Activated CD4-positive, alpha-beta T cell treated with anti-CD3 and anti-CD28 coated beads, Interleukin-2, amount 10 ng/mL, durations not matched to agents 24 days and 14 days (primary cell): ENCODE measurements at regions not wholly inside any gene's neighbourhood (a gene's known extent, or its start where the extent isn't known, plus 50 kb on each side); places are given as distances from the start of the nearest gene placed in this dataset.
A peak's percentile ranks its signal among the peaks of the same experiment; 100 is the strongest.
"Not testable (repeated sequence)": the region's sequence is repeated elsewhere in the genome, so short reads cannot be mapped to it uniquely, and the experiment has no call there.

Source experiments
- DNase-seq: peaks from one replicate; pipeline ENCODE4 v3.0.0; 2022
- H3K27ac Mint-ChIP-seq: one replicate; pipeline ENCODE4 v1.8.0; 2022; ENCODE audit warnings: mild to moderate bottlenecking, mixed read lengths
- H3K27me3 Mint-ChIP-seq: one replicate; pipeline ENCODE4 v1.8.0; 2022; ENCODE audit warnings: mixed read lengths
- H3K36me3 Mint-ChIP-seq: one replicate; pipeline ENCODE4 v1.8.0; 2022; ENCODE audit warnings: low read depth, mild to moderate bottlenecking, mixed read lengths
- H3K4me1 Mint-ChIP-seq: one replicate; pipeline ENCODE4 v1.8.0; 2021; ENCODE audit warnings: mixed read lengths
- H3K4me3 Mint-ChIP-seq: one replicate; pipeline ENCODE4 v1.8.0; 2022; ENCODE audit warnings: mild to moderate bottlenecking, moderate library complexity, mixed read lengths
- H3K9me3 Mint-ChIP-seq: one replicate; pipeline ENCODE4 v1.8.0; 2021; ENCODE audit warnings: mixed read lengths
- intact Hi-C: fragments of 100-400 bp; cut with micrococcal nuclease; formaldehyde crosslinking; loops from one replicate; pipeline ENCODE4 v1.15.1; 2023

- intact Hi-C loops, result no loop called here
- DNase-seq, result no peak
- Mint-ChIP-seq H3K27ac (no peak overlapping the region), H3K9me3 (no peaks in the 10 kb centered on the region), H3K27me3 (no peaks in the 10 kb centered on the region), H3K4me1 (no peaks in the 10 kb centered on the region), H3K4me3 (no peak overlapping the region), H3K36me3 (no peaks in the 10 kb centered on the region)
Observed at GRCh38 chr7:91431601-91432000, 167.4 kb downstream of the FZD1 start.

- Mint-ChIP-seq H3K4me1 (no peaks in the 10 kb centered on the region), H3K27ac (no peak overlapping the region), H3K4me3 (no peak overlapping the region), H3K9me3 (peaks cover 7% of the 10 kb centered on the region), H3K27me3 (no peaks in the 10 kb centered on the region), H3K36me3 (no peaks in the 10 kb centered on the region)
- DNase-seq, result peak; percentile 3
- intact Hi-C loops, result no loop called here
Observed at GRCh38 chr7:91434836-91435235, 170.6 kb downstream of the FZD1 start.

GRCh38 chr7:91435381-91436059 is 171.3 kb downstream of the FZD1 start:
- Mint-ChIP-seq H3K9me3 (peaks cover 11% of the 10 kb centered on the region), H3K27ac (no peak overlapping the region), H3K27me3 (no peaks in the 10 kb centered on the region), H3K4me1 (no peaks in the 10 kb centered on the region), H3K4me3 (no peak overlapping the region), H3K36me3 (no peaks in the 10 kb centered on the region)
- intact Hi-C loops, result no loop called here
- peak; percentile 6 for DNase-seq

- no peak overlapping the region for H3K4me3 Mint-ChIP-seq
- no peaks in the 10 kb centered on the region for H3K27me3 Mint-ChIP-seq
- H3K4me1 Mint-ChIP-seq, result no peaks in the 10 kb centered on the region
- H3K36me3 Mint-ChIP-seq, result no peaks in the 10 kb centered on the region
- no peak overlapping the region for H3K27ac Mint-ChIP-seq
- intact Hi-C loops, result no loop called here
- peaks cover 11% of the 10 kb centered on the region for H3K9me3 Mint-ChIP-seq
- peak; percentile 21 for DNase-seq
Observed at GRCh38 chr7:91436655-91437054, 172.4 kb downstream of the FZD1 start.

DNA sequence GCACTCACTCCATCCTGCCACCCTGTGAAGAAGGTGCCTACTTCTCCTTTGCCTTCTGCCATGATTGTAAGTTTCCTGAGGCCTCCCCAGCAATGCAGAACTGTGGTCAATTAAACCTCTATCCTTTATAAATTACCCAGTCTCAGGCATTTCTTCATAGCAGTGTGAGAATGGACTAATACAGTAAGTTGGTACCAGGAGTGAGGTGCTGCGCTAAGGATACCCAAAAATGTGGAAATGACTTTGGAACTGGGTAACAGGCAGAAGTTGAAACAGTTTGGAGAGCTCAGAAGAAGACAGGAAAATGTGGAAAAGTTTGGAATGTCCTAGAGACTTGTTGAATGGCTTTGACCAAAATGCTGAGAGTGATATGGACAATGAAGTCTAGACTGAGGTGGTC is 176.0 kb downstream of the FZD1 start:
- peaks cover 26% of the 10 kb centered on the region for H3K9me3 Mint-ChIP-seq
- H3K4me3 Mint-ChIP-seq, H3K27me3 Mint-ChIP-seq, H3K27ac Mint-ChIP-seq, intact Hi-C loops, H3K36me3 Mint-ChIP-seq, H3K4me1 Mint-ChIP-seq: not testable (repeated sequence)
- peak; percentile 15 for DNase-seq

DNA sequence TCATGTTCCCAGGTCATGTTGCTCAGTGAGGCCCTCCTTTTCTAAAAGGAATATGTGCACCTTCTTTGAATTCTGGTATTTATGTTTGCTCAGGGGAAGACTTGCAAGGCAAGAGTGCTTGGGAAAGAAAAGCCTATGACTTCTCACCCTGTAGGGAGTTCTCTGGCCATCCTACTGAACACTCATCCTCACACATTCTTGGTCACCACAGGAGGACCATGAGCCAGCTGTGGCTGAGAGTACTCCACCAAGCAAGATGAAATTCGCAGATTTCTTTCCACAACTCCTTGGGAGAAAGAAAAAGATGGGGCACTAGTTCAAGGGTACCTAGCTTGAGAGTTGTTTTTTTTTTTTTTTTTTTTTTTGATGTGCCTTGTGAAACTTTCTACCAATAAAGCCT is 179.6 kb downstream of the FZD1 start:
- no peaks in the 10 kb centered on the region for H3K27me3 Mint-ChIP-seq
- no peak overlapping the region for H3K4me3 Mint-ChIP-seq
- no peaks in the 10 kb centered on the region for H3K4me1 Mint-ChIP-seq
- no peak overlapping the region for H3K27ac Mint-ChIP-seq
- no peak for DNase-seq
- H3K36me3 Mint-ChIP-seq, result no peaks in the 10 kb centered on the region
- intact Hi-C loops, result no loop called here
- peaks cover 42% of the 10 kb centered on the region for H3K9me3 Mint-ChIP-seq

- H3K36me3 Mint-ChIP-seq, result no peaks in the 10 kb centered on the region
Observed at GRCh38 chr7:91446819-91447218, 182.6 kb downstream of the FZD1 start.

DNA sequence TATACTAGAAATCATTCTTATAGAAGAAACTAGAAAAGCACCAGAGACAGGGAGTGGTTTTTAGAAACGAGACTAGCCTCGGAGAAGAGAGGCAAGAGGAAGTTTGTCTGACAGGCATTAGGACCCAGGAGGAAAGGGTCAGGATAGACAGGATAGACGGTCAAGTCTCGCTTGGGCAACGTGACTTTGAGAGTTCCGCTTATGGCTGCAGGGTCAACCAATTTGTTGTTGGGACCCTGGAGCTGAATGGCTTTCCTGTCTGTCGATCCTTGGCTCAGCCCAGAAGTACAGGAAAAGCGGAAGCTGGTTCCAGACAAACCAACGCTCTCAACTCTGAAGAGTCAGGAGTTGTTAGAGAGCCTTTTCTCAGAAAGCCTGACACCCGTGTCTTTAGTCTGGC is 191.2 kb downstream of the FZD1 start:
- no peak overlapping the region for H3K4me3 Mint-ChIP-seq
- no peaks in the 10 kb centered on the region for H3K27me3 Mint-ChIP-seq
- H3K9me3 Mint-ChIP-seq, result peaks cover 3% of the 10 kb centered on the region
- H3K27ac Mint-ChIP-seq, result no peak overlapping the region
- no peaks in the 10 kb centered on the region for H3K36me3 Mint-ChIP-seq
- intact Hi-C loops, result no loop called here
- DNase-seq, result no peak
- H3K4me1 Mint-ChIP-seq, result no peaks in the 10 kb centered on the region

More at GRCh38 chr7:91446819-91447218, 182.6 kb downstream of the FZD1 start:
- Mint-ChIP-seq H3K4me3 (no peak overlapping the region), H3K27me3 (no peaks in the 10 kb centered on the region), H3K27ac (no peak overlapping the region), H3K4me1 (no peaks in the 10 kb centered on the region), H3K9me3 (peaks cover 38% of the 10 kb centered on the region)
- intact Hi-C loops, result no loop called here
- no peak for DNase-seq

- Mint-ChIP-seq H3K4me1 (no peaks in the 10 kb centered on the region), H3K27me3 (no peaks in the 10 kb centered on the region), H3K9me3 (peaks cover 3% of the 10 kb centered on the region), H3K4me3 (no peak overlapping the region), H3K27ac (no peak overlapping the region), H3K36me3 (no peaks in the 10 kb centered on the region)
- intact Hi-C loops, result no loop called here
- no peak for DNase-seq
Observed at GRCh38 chr7:91457208-91457607, 193.0 kb downstream of the FZD1 start.

DNA sequence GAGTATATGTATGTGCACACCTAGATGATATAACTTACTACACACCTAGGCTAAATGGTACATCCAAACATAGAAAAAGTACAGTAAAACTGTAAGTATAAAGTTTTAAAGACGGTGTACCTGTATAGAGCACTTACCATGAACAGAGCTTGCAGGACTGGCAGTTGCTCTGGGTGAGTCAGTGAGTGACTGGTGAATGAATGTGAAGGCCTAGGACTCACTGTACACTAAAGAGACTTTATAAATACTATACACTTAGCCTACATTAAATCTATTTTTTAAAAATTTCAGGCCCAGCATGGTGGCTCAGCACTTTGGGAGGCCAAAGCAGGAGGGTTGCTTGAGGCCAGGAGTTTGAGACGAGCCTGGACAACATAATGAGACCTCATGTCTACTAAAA is 195.3 kb downstream of the FZD1 start:
- no peaks in the 10 kb centered on the region for H3K4me1 Mint-ChIP-seq
- H3K9me3 Mint-ChIP-seq, result peaks cover 3% of the 10 kb centered on the region
- no peak overlapping the region for H3K27ac Mint-ChIP-seq
- no peak for DNase-seq
- no peak overlapping the region for H3K4me3 Mint-ChIP-seq
- no peaks in the 10 kb centered on the region for H3K36me3 Mint-ChIP-seq
- no peaks in the 10 kb centered on the region for H3K27me3 Mint-ChIP-seq
- intact Hi-C loops, result no loop called here

DNA sequence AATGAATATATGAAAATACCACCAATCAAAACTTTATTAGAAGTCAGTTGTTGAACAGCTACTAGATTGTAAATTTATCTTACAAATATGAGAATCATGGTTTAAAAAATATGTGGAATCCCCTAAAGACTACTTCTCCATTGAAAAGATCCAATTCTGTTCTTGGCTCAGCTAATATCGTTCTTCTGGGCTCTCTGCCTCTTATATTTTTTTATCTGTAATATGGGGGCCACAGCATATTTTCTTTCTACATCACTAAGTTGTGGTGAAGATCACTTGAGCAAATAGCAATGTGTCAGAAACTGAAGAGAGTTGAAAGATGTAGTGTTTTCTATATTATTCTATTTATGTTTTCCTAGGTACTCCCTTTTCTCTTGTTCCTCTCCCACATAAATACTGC is 198.1 kb downstream of the FZD1 start:
- H3K36me3 Mint-ChIP-seq, result no peaks in the 10 kb centered on the region
- no peak overlapping the region for H3K27ac Mint-ChIP-seq
- no peaks in the 10 kb centered on the region for H3K4me1 Mint-ChIP-seq
- peaks cover 3% of the 10 kb centered on the region for H3K9me3 Mint-ChIP-seq
- DNase-seq, result no peak
- H3K4me3 Mint-ChIP-seq, result no peak overlapping the region
- intact Hi-C loops, result no loop called here
- H3K27me3 Mint-ChIP-seq, result no peaks in the 10 kb centered on the region

- H3K27ac Mint-ChIP-seq, result no peak overlapping the region
- H3K9me3 Mint-ChIP-seq, result peaks cover 4% of the 10 kb centered on the region
- no peak overlapping the region for H3K4me3 Mint-ChIP-seq
- no peak for DNase-seq
- intact Hi-C loops, result no loop called here
- H3K27me3 Mint-ChIP-seq, result no peaks in the 10 kb centered on the region
- H3K36me3 Mint-ChIP-seq, result no peaks in the 10 kb centered on the region
- H3K4me1 Mint-ChIP-seq, result no peaks in the 10 kb centered on the region
Observed at GRCh38 chr7:91463330-91463729, 199.1 kb downstream of the FZD1 start.

GRCh38 chr7:91465595-91466061 is 201.4 kb downstream of the FZD1 start:
- no peaks in the 10 kb centered on the region for H3K27me3 Mint-ChIP-seq
- H3K36me3 Mint-ChIP-seq, result no peaks in the 10 kb centered on the region
- no peak for DNase-seq
- no peak overlapping the region for H3K27ac Mint-ChIP-seq
- H3K4me1 Mint-ChIP-seq, result no peaks in the 10 kb centered on the region
- intact Hi-C loops, result no loop called here
- no peak overlapping the region for H3K4me3 Mint-ChIP-seq
- H3K9me3 Mint-ChIP-seq, result peaks cover 4% of the 10 kb centered on the region

- H3K9me3 Mint-ChIP-seq, result peaks cover 4% of the 10 kb centered on the region
- no peaks in the 10 kb centered on the region for H3K4me1 Mint-ChIP-seq
- no peaks in the 10 kb centered on the region for H3K27me3 Mint-ChIP-seq
- no peaks in the 10 kb centered on the region for H3K36me3 Mint-ChIP-seq
- intact Hi-C loops, result no loop called here
- H3K4me3 Mint-ChIP-seq, result no peak overlapping the region
- DNase-seq, result no peak
- no peak overlapping the region for H3K27ac Mint-ChIP-seq
Observed at GRCh38 chr7:91468256-91468655, 204.0 kb downstream of the FZD1 start.

GRCh38 chr7:91473619-91474018 is 209.4 kb downstream of the FZD1 start:
- Mint-ChIP-seq H3K4me1 (no peaks in the 10 kb centered on the region), H3K4me3 (no peak overlapping the region), H3K27ac (no peak overlapping the region), H3K9me3 (no peaks in the 10 kb centered on the region), H3K36me3 (no peaks in the 10 kb centered on the region), H3K27me3 (no peaks in the 10 kb centered on the region)
- DNase-seq, result no peak
- intact Hi-C loops, result no loop called here
